B cell (primary cell): ENCODE measurements at regions not wholly inside any gene's neighbourhood (a gene's known extent, or its start where the extent isn't known, plus 50 kb on each side); places are given as distances from the start of the nearest gene placed in this dataset.

ENCODE experiments used
- ATAC-seq: fragments of 200-7000 bp; cut with Tn5 transposase; one replicate; pipeline ENCODE4 v1.10.0; 2021; ENCODE audit warnings: low read depth, mild to moderate bottlenecking, moderate number of reproducible peaks, moderate library complexity
- CTCF ChIA-PET: fragments of 350-600 bp; sonication (Branson Sonifier 250); formaldehyde crosslinking; loops from one replicate; lab custom pipeline; 2021; ENCODE audit warnings: antibody characterized with exemption, inconsistent platforms; lab: Charles Lee
- POLR2A ChIA-PET: fragments of 350-600 bp; sonication (Branson Sonifier 250); formaldehyde crosslinking; loops from one replicate; lab custom pipeline; 2021; ENCODE audit warnings: antibody characterized with exemption; lab: Charles Lee
- DNase-seq: peaks from one replicate; pipeline ENCODE4 v3.0.0; 2013
- H2AFZ ChIP-seq: 2 replicates; pipeline ENCODE4 v1.6.1; 2012; ENCODE audit warnings: mild to moderate bottlenecking, low read depth, low read length; ENCODE audit not compliant: insufficient read depth, poor library complexity, severe bottlenecking
- H3K27ac ChIP-seq, 2 donors: 1 replicate in 1 of 2; 2 replicates in 1 of 2; pipeline ENCODE4 v1.5.1; 2012 to 2013; ENCODE audit warnings: low read length in 2 of 2, mild to moderate bottlenecking in 2 of 2, moderate library complexity in 1 of 2
- H3K27me3 ChIP-seq, 4 experiments: fragments of 200-600 bp in 1 of 4; sonication (generic) in 1 of 4; replicated peaks in 1 of 4; 1 replicate in 2 of 4; 2 replicates in 2 of 4; pipeline versions ENCODE4 v1.6.1 to v1.7.0; 2013 to 2016; ENCODE audit warnings: low read length in 3 of 4, mild to moderate bottlenecking in 2 of 4, mixed read lengths in 1 of 4, moderate library complexity in 1 of 4; ENCODE audit not compliant: insufficient read depth in 4 of 4, control insufficient read depth in 3 of 4; ENCODE audit errors: control extremely low read depth in 1 of 4
- H3K36me3 ChIP-seq, 2 experiments: replicated peaks in 1 of 2; 1 replicate in 1 of 2; 2 replicates in 1 of 2; pipeline versions ENCODE4 v1.6.1 to v1.7.1; 2013; ENCODE audit warnings: low read length in 1 of 2; ENCODE audit not compliant: insufficient read depth in 2 of 2, control insufficient read depth in 1 of 2; ENCODE audit errors: control extremely low read depth in 1 of 2, extremely low read depth in 1 of 2
- H3K4me1 ChIP-seq, 2 donors: fragments of 200-600 bp in 1 of 2; sonication (generic) in 1 of 2; 1 replicate in 1 of 2; 2 replicates in 1 of 2; pipeline versions ENCODE4 v1.5.1 to v1.6.1; 2013 to 2017; ENCODE audit warnings: low read length in 2 of 2; ENCODE audit not compliant: control insufficient read depth in 2 of 2, insufficient read depth in 2 of 2
- H3K4me2 ChIP-seq: replicated peaks from 2 replicates; pipeline ENCODE3; 2012; ENCODE audit warnings: mild to moderate bottlenecking, low read depth, low read length; ENCODE audit not compliant: poor library complexity, severe bottlenecking
- H3K4me3 ChIP-seq, 5 experiments: fragments of 200-600 bp in 1 of 5; sonication (generic) in 1 of 5; 1 replicate in 3 of 5; 2 replicates in 2 of 5; pipeline versions ENCODE4 v1.5.1 to v1.7.0; 2011 to 2016; ENCODE audit warnings: low read length in 4 of 5, mild to moderate bottlenecking in 4 of 5, low read depth in 2 of 5, control low read depth in 1 of 5, moderate library complexity in 1 of 5; ENCODE audit not compliant: insufficient read depth in 1 of 5; ENCODE audit errors: control extremely low read depth in 1 of 5, extremely low read depth in 1 of 5
- H3K79me2 ChIP-seq: fragments of 200-600 bp; sonication (generic); one replicate; pipeline ENCODE4 v1.6.0; 2016; ENCODE audit warnings: low read length; ENCODE audit not compliant: control insufficient read depth, insufficient read depth
- H3K9ac ChIP-seq: fragments of 200-600 bp; sonication (generic); 2 replicates; pipeline ENCODE4 v1.6.1; 2017; ENCODE audit warnings: mild to moderate bottlenecking, low read length, moderate library complexity
- H3K9me3 ChIP-seq, 3 donors: one replicate each; pipeline versions ENCODE4 v1.6.1 to v1.7.1; 2013; ENCODE audit warnings: low read length in 2 of 3; ENCODE audit not compliant: control insufficient read depth in 2 of 3, insufficient read depth in 1 of 3; ENCODE audit errors: control extremely low read depth in 1 of 3
- H4K20me1 ChIP-seq: 2 replicates; pipeline ENCODE4 v1.6.0; 2012; ENCODE audit warnings: mild to moderate bottlenecking, low read length; ENCODE audit not compliant: insufficient read depth, control insufficient read depth, poor library complexity, severe bottlenecking
- H3K27ac Mint-ChIP-seq: one replicate; pipeline ENCODE4 v1.8.0; 2021; ENCODE audit warnings: mixed read lengths
- H3K27me3 Mint-ChIP-seq: one replicate; pipeline ENCODE4 v1.8.0; 2021; ENCODE audit warnings: mixed read lengths
- H3K4me1 Mint-ChIP-seq: one replicate; pipeline ENCODE4 v1.8.0; 2021; ENCODE audit warnings: mixed read lengths
- H3K4me3 Mint-ChIP-seq: one replicate; pipeline ENCODE4 v1.8.0; 2021; ENCODE audit warnings: mixed read lengths
- H3K9me3 Mint-ChIP-seq: one replicate; pipeline ENCODE4 v1.8.0; 2022; ENCODE audit warnings: mixed read lengths; ENCODE audit not compliant: insufficient read depth
- EZH2 ChIP-seq: IDR thresholded peaks from 2 replicates; pipeline ENCODE4 v1.6.1; 2012; ENCODE audit warnings: borderline replicate concordance, low read depth, mild to moderate bottlenecking, moderate library complexity, low read length; ENCODE audit not compliant: insufficient read depth, poor library complexity, severe bottlenecking
- WGBS: methylation state at CpG from one replicate; pipeline ENCODE4 v1.1.5; 2013; ENCODE audit warnings: missing lambda C conversion rate; ENCODE audit not compliant: insufficient coverage; 5-methylcytosine and 5-hydroxymethylcytosine counted together
- intact Hi-C: fragments of 100-400 bp; cut with micrococcal nuclease; formaldehyde crosslinking; loops from one replicate; pipeline ENCODE4 v1.10.0; 2022
- TF ChIP-seq, protein P1 (sequence below): fragments of 200-600 bp; IDR thresholded peaks from one replicate; pipeline ENCODE4 v1.8.0; 2022; ENCODE audit warnings: antibody characterized with exemption, mild to moderate bottlenecking

DNA sequence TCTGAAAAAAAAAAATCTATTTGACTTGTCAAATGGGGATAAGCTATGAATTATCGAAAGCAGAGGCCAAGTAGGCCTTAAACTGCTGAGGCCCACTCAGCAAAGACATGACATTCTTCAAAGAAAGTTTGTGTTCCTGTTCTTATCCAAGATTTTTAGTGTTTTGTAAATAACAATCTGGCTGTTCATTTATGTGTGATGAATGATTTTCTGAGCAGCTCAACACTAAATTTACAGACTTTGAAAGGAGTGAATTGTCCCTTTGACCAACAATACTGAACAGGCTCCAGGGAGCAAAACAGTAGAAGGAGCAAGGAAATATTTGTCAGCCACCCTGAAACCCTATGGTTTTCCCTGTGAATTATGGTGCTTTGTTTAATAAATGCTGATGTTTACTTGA, 512.6 kb upstream of the NAALADL2 start:
- Histone ChIP-seq H3K4me1 (no peaks in the 10 kb centered on the region), H3K4me2 (no peak overlapping the region), H2AFZ (no peak overlapping the region), H4K20me1 (no peaks in the 10 kb centered on the region), H3K9ac (no peak overlapping the region), H3K79me2 (no peaks in the 10 kb centered on the region), H3K27ac (no peak overlapping the region), H3K36me3 (no peaks in the 10 kb centered on the region), H3K4me3 (no peak overlapping the region), H3K27me3 (no peaks in the 10 kb centered on the region), H3K9me3 (no peaks in the 10 kb centered on the region)
- intact Hi-C loops, result no loop called here
- no CpG with 5 or more reads among the region's 1 CpG for WGBS
- ChIA-PET CTCF (no interaction called here), POLR2A (no interaction called here)
- H3K9me3 Mint-ChIP-seq, result peaks cover 10% of the 10 kb centered on the region
- no peak overlapping the region for H3K27ac Mint-ChIP-seq
- H3K4me3 Mint-ChIP-seq, result no peak overlapping the region
- no peaks in the 10 kb centered on the region for H3K27me3 Mint-ChIP-seq
- DNase-seq (no peak), ATAC-seq (no peak)
- TF ChIP-seq, protein P1, sequence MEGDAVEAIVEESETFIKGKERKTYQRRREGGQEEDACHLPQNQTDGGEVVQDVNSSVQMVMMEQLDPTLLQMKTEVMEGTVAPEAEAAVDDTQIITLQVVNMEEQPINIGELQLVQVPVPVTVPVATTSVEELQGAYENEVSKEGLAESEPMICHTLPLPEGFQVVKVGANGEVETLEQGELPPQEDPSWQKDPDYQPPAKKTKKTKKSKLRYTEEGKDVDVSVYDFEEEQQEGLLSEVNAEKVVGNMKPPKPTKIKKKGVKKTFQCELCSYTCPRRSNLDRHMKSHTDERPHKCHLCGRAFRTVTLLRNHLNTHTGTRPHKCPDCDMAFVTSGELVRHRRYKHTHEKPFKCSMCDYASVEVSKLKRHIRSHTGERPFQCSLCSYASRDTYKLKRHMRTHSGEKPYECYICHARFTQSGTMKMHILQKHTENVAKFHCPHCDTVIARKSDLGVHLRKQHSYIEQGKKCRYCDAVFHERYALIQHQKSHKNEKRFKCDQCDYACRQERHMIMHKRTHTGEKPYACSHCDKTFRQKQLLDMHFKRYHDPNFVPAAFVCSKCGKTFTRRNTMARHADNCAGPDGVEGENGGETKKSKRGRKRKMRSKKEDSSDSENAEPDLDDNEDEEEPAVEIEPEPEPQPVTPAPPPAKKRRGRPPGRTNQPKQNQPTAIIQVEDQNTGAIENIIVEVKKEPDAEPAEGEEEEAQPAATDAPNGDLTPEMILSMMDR, result no peak
- no peak for TF ChIP-seq EZH2
- no peaks in the 10 kb centered on the region for H3K4me1 Mint-ChIP-seq

DNA sequence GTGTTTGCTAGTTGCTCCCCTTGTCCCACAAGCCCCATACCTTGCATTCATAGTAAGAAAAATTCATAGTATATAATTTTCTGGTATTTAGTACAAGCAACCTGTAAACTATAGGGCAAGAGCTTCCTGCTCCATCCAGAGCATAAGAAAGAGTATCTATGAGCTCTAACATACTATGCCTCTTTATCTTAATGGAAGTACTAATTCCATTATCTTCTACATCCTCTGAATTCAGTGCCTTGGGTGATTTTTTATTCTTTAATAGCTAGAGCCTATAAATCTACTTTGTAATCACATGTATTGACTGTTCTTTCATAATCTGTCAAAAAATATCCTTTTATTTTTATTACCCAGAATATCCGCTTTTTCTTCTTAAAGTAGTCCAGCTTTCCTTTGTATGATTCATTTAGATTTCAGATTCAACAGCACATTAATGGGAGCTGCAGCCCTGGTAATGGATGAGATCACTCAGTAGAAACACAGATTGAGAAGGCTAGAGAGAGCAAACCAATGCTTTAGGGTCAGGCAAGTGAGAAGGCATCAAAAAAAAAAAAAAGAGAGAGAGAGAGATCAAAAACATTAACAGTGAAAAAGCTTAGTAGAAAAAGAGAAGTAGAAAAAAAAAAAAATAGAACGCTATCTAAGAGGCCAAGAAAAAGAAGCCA, 511.5 kb upstream of the NAALADL2 start:
- no peak overlapping the region for H2AFZ ChIP-seq
- 100% methylated on average over 1 of the region's 2 CpGs for WGBS
- intact Hi-C loops, result no loop called here

More for the DNA sequence above, 511.5 kb upstream of the NAALADL2 start:
- Histone ChIP-seq H3K4me3 (no peak overlapping the region), H3K4me2 (no peak overlapping the region), H3K36me3 (no peaks in the 10 kb centered on the region), H3K4me1 (no peaks in the 10 kb centered on the region), H3K79me2 (no peaks in the 10 kb centered on the region), H3K27me3 (no peaks in the 10 kb centered on the region), H3K27ac (no peak overlapping the region), H3K9me3 (no peaks in the 10 kb centered on the region), H4K20me1 (no peaks in the 10 kb centered on the region), H3K9ac (no peak overlapping the region)
- Mint-ChIP-seq H3K9me3 (peaks cover 10% of the 10 kb centered on the region), H3K27ac (no peak overlapping the region), H3K27me3 (no peaks in the 10 kb centered on the region), H3K4me3 (no peak overlapping the region), H3K4me1 (no peaks in the 10 kb centered on the region)
- no peak for TF ChIP-seq EZH2
- TF ChIP-seq, protein P1, result no peak
- ATAC-seq (no peak), DNase-seq (no peak)
- ChIA-PET CTCF (no interaction called here), POLR2A (no interaction called here)
